ENCODE measurements at regions not wholly inside any gene's neighbourhood (a gene's known extent, or its start where the extent isn't known, plus 50 kb on each side); places are given as distances from the start of the nearest gene placed in this dataset.

- TF ChIP-seq CTCF (IDR thresholded peaks at IDR 0.05; ENCODE audit: insufficient read depth, low read length, poor library complexity, severe bottlenecking) (no peak), EZH2phosphoT487 (conservative IDR thresholded peaks at IDR 0.05; ENCODE audit: low read length) (no peak)
Measured at GRCh38 chrX:39725928-39726619, 371.7 kb downstream of the BCOR start.
